Activated CD4-positive, alpha-beta T cell treated with anti-CD3 and anti-CD28 coated beads, Interleukin-2, amount 10 ng/mL, durations not matched to agents 7 days and 5 days (primary cell): ENCODE measurements at regions not wholly inside any gene's neighbourhood (a gene's known extent, or its start where the extent isn't known, plus 50 kb on each side); places are given as distances from the start of the nearest gene placed in this dataset.
"Not testable (repeated sequence)": the region's sequence is repeated elsewhere in the genome, so short reads cannot be mapped to it uniquely, and the experiment has no call there.

Experiments used
- CTCF ChIA-PET: fragments of 350-600 bp; sonication (Branson Sonifier 250); formaldehyde crosslinking; loops from one replicate; lab custom pipeline; 2021; ENCODE audit warnings: antibody characterized with exemption; lab: Charles Lee
- POLR2A ChIA-PET: fragments of 350-600 bp; sonication (Branson Sonifier 250); formaldehyde crosslinking; loops from one replicate; lab custom pipeline; 2021; ENCODE audit warnings: antibody characterized with exemption; lab: Charles Lee
- DNase-seq: peaks from one replicate; pipeline ENCODE4 v3.0.0-alpha.2; 2020
- H3K27ac Mint-ChIP-seq: one replicate; pipeline ENCODE4 v1.8.0; 2021; ENCODE audit warnings: mild to moderate bottlenecking, moderate library complexity, mixed read lengths
- H3K27me3 Mint-ChIP-seq: one replicate; pipeline ENCODE4 v1.8.0; 2021; ENCODE audit warnings: mixed read lengths
- H3K36me3 Mint-ChIP-seq: one replicate; pipeline ENCODE4 v1.8.0; 2021; ENCODE audit warnings: low read depth, mixed read lengths
- H3K4me1 Mint-ChIP-seq: one replicate; pipeline ENCODE4 v1.8.0; 2021; ENCODE audit warnings: mixed read lengths
- H3K4me3 Mint-ChIP-seq: one replicate; pipeline ENCODE4 v1.8.0; 2021; ENCODE audit warnings: mild to moderate bottlenecking, moderate library complexity, mixed read lengths
- H3K9me3 Mint-ChIP-seq: one replicate; pipeline ENCODE4 v1.8.0; 2021; ENCODE audit warnings: mixed read lengths

DNA sequence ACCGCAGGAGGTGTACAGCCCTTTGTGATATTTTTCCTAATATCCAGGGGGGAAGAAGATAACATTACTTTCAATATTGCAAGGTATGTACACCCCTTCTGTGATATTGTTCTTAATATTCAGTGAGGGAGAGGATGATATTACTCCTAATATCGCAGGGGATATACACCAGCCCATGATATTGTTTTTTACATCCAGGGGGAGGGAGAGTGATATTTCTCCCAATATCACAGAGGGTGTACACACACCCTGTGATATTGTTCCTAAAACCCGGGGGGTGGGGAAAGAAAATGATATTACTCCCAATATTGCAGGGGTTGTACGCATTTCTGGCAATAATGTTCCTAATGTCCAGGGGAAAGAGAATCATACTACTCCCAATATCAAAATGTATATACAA lies 58.0 kb upstream of the SLC25A48 start:
- no peak for DNase-seq
- CTCF ChIA-PET: no interaction called here

DNA sequence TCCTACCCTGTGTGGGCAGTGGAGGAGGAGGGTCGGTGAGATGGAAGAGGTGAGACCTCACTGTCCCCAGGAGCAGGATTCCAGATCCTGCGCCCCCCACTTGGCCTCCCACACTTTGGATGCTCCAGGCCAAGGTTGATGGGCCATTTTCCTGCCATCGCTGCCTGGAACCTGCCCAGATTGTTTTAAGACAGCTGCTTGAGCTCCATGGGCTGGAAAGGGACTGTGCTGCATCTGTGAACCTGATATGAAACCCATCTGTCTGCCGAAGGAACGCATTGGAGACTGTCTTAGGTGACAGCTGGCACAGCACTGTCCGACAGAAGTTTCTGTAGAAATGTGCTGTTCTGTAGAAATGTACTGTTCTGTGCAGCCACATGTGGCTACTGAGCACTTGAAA lies 72.7 kb upstream of the SLC25A48 start:
- H3K27ac Mint-ChIP-seq: no peak overlapping the region
- no peak for DNase-seq
- H3K4me3 Mint-ChIP-seq: no peak overlapping the region
- H3K36me3 Mint-ChIP-seq: no peaks in the 10 kb centered on the region
- no peaks in the 10 kb centered on the region for H3K4me1 Mint-ChIP-seq
- CTCF ChIA-PET: no interaction called here
- H3K27me3 Mint-ChIP-seq: no peaks in the 10 kb centered on the region
- no peaks in the 10 kb centered on the region for H3K9me3 Mint-ChIP-seq
- POLR2A ChIA-PET: no interaction called here

More for the DNA sequence above, 58.0 kb upstream of the SLC25A48 start:
- Mint-ChIP-seq H3K36me3 (no peaks in the 10 kb centered on the region), H3K27ac (no peak overlapping the region), H3K27me3 (no peaks in the 10 kb centered on the region), H3K4me3 (no peak overlapping the region), H3K9me3 (no peaks in the 10 kb centered on the region), H3K4me1 (no peaks in the 10 kb centered on the region)
- POLR2A ChIA-PET: no interaction called here

DNA sequence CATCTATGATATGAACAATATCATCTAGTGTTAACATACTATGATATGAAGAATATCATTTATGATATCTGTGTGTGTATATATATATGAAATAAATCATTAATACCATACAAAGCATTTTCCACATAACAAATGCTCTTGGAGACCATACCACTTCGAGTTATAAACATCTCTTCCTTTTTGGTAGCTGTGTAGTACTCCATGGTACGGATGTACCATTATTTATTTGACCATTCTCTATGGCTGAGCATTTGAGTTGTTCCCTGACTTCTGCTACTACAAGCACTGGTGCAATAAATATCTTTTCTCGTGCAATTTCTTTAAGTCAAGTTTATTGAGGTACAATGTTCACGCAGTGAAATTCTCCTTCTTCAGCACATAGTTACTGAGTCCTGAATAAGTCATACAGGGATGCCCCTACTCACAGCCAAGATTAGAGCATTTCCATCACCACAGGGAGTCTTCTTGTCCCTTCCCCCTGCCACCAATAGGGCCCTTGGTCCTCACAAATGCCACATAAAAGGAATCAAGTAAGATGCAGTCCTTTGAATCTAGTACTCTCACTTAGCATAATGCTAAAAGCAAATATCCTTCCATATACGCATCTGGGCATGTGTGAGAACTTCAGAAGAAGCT lies 75.2 kb upstream of the SLC25A48 start:
- Mint-ChIP-seq H3K9me3 (no peaks in the 10 kb centered on the region), H3K4me1 (no peaks in the 10 kb centered on the region), H3K36me3 (no peaks in the 10 kb centered on the region), H3K27ac (no peak overlapping the region), H3K27me3 (no peaks in the 10 kb centered on the region), H3K4me3 (no peak overlapping the region)
- ChIA-PET POLR2A (no interaction called here), CTCF (no interaction called here)
- DNase-seq: no peak

DNA sequence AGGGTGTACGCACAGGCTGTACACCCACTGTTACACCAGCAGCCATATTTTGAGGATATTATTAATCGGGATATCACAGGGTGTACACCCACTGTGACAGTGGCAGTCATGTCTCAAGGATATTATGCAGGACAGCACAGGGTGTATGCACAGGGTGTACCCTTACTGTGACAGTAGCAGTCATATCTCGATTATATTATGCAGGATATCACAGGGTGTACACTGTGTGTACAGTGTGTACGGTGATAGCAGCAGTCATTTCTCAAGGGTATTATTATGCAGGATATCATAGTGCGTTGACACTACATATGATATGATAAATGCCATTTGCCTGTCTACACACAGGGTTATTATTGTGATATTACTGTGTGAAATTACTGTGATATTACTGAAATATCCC lies 80.5 kb upstream of the SLC25A48 start:
- no peaks in the 10 kb centered on the region for H3K27me3 Mint-ChIP-seq
- ChIA-PET CTCF (no interaction called here), POLR2A (no interaction called here)
- no peak overlapping the region for H3K4me3 Mint-ChIP-seq
- H3K4me1 Mint-ChIP-seq: no peaks in the 10 kb centered on the region
- no peak for DNase-seq
- H3K36me3 Mint-ChIP-seq: no peaks in the 10 kb centered on the region
- no peak overlapping the region for H3K27ac Mint-ChIP-seq
- H3K9me3 Mint-ChIP-seq: peaks cover 1% of the 10 kb centered on the region

DNA sequence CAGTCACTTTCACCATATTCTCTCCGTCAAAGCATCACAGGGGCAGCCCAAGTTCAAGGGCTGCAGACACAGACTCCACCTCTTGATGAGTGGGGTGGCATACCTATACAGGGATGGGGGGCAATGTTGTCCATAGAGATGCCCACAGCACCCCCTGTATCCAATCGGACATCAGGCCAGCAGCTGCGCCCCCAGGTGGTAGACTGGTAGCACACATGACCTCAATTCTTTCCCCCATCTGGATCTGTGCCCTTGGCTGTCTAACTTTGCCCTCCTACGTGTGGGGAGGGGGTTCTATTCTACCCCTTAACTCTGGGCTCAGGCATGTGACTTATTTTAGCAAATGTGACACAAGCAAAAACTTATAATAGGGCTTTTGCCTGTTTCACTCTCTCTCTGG lies 84.0 kb upstream of the SLC25A48 start:
- no peak overlapping the region for H3K27ac Mint-ChIP-seq
- peaks cover 2% of the 10 kb centered on the region for H3K27me3 Mint-ChIP-seq
- H3K36me3 Mint-ChIP-seq: no peaks in the 10 kb centered on the region
- CTCF ChIA-PET: no interaction called here
- H3K4me1 Mint-ChIP-seq: no peaks in the 10 kb centered on the region
- POLR2A ChIA-PET: no interaction called here
- peaks cover 1% of the 10 kb centered on the region for H3K9me3 Mint-ChIP-seq
- DNase-seq: no peak
- H3K4me3 Mint-ChIP-seq: no peak overlapping the region

DNA sequence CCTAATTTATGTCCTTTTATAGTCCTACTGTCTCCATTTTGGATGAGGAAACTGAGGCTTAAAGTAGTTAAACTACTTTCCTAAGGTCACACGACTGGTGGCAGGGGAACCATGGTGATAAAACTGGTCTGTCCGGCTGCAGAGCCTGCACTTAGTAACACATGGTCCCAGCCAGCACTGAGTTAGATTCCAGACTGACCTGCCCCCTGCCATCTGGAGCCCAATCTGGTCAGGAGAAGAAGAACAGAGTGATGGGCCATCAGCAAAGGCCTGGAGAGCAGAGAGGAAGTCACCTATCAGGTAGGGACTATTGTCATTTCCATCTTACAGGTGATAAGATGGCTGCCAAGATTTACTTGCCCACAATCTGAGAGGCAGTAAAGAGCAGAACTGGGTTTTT lies 86.6 kb upstream of the SLC25A48 start:
- CTCF ChIA-PET: no interaction called here
- no peaks in the 10 kb centered on the region for H3K4me1 Mint-ChIP-seq
- POLR2A ChIA-PET: no interaction called here
- peaks cover 1% of the 10 kb centered on the region for H3K9me3 Mint-ChIP-seq
- H3K27ac Mint-ChIP-seq: no peak overlapping the region
- DNase-seq: no peak
- H3K4me3 Mint-ChIP-seq: no peak overlapping the region
- H3K27me3 Mint-ChIP-seq: peaks cover 2% of the 10 kb centered on the region
- no peaks in the 10 kb centered on the region for H3K36me3 Mint-ChIP-seq

DNA sequence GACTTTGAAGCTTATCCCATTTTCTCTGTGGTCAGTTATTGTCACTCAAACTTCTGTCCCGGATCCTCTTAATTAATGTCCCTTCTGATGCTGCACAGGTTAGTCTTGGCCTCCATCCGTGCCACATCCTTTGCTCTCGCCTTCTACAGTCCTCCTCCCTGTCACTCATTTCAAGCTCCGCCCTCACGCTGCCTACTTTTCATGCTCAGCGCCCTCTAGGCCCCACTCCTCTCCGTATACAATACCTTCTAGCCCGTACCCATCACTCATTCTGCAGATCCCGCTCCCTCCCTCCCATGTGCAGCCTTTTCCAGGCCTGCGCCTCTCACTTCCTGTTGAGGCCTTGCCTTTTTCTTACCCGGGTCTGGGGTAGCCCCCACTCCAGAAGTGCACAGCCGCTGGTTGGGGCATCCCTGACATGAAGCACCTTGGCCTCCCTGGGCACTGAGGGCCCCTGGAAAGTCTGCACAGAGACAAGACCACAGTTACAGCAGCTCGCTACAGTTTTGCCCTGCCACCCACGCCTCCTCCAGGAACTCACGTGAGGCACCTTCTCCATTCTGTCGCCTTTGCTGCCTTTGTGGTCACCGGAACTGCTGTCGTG lies 88.5 kb upstream of the SLC25A48 start:
- no peak for DNase-seq
- peaks cover 1% of the 10 kb centered on the region for H3K9me3 Mint-ChIP-seq
- H3K36me3 Mint-ChIP-seq: no peaks in the 10 kb centered on the region
- ChIA-PET POLR2A (no interaction called here), CTCF (interaction anchor here (1.1 kb wide), 1 partner anchor 17 kb away, joined by 3 read pairs; no protein-coding TSS in a partner anchor)
- H3K27ac Mint-ChIP-seq: no peak overlapping the region
- peaks cover 2% of the 10 kb centered on the region for H3K27me3 Mint-ChIP-seq
- no peaks in the 10 kb centered on the region for H3K4me1 Mint-ChIP-seq
- no peak overlapping the region for H3K4me3 Mint-ChIP-seq

DNA sequence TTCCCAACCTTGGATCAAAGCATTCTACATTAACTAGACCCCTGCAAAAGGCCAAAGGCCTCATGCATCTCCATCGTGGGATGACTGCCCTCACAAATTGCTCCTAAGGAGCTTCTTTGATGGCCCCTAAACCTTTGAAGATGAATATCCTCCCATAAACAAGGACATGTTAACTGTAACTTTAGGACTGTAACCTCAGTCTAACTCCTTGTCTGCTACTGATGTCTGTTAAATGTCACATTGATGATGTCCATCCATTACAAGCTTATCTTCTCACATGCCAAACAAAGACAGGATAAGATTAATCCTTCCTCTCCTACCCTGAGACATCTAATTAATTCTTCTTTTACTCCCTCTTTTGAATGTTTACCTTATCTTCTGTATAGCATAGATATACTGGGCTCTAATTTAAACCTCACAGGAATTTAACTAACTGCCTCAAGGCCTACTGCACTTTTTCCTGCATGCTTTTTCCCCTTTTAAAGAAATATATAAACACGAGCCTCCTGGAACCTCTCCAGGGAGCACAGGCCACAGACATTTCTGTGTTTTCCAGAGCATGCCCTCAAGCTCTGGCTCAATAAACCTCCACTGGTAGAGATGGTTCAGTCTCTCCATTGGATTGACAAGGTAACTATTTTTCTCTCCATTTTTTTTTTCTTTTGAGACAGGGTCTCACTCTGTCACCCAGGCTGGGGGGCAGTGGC lies 90.6 kb upstream of the SLC25A48 start:
- Mint-ChIP-seq H3K9me3 (no peaks in the 10 kb centered on the region), H3K4me3 (no peak overlapping the region), H3K27me3 (peaks cover 2% of the 10 kb centered on the region), H3K4me1 (no peaks in the 10 kb centered on the region), H3K27ac (no peak overlapping the region), H3K36me3 (no peaks in the 10 kb centered on the region)
- CTCF ChIA-PET: no interaction called here
- POLR2A ChIA-PET: no interaction called here
- DNase-seq: no peak

DNA sequence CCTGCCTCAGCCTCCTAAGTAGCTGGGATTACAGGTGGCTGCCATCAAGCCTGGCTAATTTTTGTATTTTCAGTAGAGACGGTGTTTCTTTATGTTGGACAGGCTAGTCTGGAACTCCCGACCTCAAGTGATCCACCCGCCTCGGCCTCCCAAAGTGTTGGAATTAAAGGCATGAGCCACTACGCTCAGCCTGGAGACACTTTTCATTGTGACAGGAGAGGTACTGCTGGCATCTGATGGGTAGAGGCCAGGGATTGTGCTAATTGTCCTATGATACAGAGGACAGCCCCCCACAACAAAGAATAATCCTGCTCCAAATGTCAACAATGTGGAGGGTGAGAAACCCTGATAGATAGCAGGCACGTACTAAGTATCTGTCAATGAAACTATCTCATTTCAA lies 91.3 kb upstream of the SLC25A48 start:
- peaks cover 2% of the 10 kb centered on the region for H3K27me3 Mint-ChIP-seq
- POLR2A ChIA-PET: no interaction called here
- no peaks in the 10 kb centered on the region for H3K9me3 Mint-ChIP-seq
- H3K36me3 Mint-ChIP-seq: no peaks in the 10 kb centered on the region
- DNase-seq: no peak
- H3K4me3 Mint-ChIP-seq: no peak overlapping the region
- CTCF ChIA-PET: no interaction called here
- no peak overlapping the region for H3K27ac Mint-ChIP-seq
- H3K4me1 Mint-ChIP-seq: no peaks in the 10 kb centered on the region

DNA sequence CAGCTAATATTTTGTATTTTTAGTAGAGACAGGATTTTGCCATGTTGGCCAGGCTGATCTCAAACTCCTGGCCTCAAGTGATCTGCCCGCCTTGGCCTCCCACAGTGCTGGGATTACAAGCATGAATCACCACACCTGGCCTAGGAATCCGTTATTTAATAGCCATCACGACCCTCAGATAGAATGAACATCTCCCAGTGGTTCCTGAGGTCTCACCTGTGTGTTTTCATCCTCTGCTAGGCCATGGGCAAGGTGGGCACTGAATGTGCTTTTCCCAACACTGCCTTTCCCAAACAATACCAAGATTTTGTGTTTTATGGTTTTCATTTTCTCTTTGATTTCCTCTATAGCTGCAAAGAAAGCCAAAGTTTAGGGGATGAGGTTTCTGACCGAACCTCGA lies 92.2 kb upstream of the SLC25A48 start:
- not testable (repeated sequence) for H3K27me3 Mint-ChIP-seq, DNase-seq

DNA sequence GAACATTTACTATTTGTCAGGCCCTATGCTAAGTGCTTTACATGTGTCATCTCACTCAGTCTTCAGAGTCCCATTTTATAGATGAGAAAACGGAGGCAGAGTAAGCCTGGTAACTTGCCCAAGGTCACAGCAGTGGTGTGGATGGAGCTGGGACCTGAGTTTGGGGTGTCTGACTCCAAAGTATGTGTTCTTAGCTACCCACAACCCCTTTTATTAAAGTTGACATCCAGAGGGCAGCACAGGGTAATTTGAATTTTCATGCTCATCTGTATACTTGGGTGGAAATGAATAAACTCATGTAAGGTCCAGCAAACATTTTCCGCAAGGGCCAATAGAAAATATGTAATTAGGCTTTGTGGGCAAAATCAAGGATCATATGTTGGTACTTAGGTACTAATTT lies 93.4 kb upstream of the SLC25A48 start:
- Mint-ChIP-seq H3K27me3 (no peaks in the 10 kb centered on the region), H3K27ac (no peak overlapping the region), H3K9me3 (no peaks in the 10 kb centered on the region), H3K4me3 (no peak overlapping the region), H3K36me3 (no peaks in the 10 kb centered on the region), H3K4me1 (no peaks in the 10 kb centered on the region)
- no peak for DNase-seq
- POLR2A ChIA-PET: no interaction called here
- CTCF ChIA-PET: no interaction called here

More for the DNA sequence above, 92.2 kb upstream of the SLC25A48 start:
- H3K4me3 Mint-ChIP-seq, H3K4me1 Mint-ChIP-seq, POLR2A ChIA-PET, H3K27ac Mint-ChIP-seq, CTCF ChIA-PET, H3K9me3 Mint-ChIP-seq, H3K36me3 Mint-ChIP-seq: not testable (repeated sequence)

DNA sequence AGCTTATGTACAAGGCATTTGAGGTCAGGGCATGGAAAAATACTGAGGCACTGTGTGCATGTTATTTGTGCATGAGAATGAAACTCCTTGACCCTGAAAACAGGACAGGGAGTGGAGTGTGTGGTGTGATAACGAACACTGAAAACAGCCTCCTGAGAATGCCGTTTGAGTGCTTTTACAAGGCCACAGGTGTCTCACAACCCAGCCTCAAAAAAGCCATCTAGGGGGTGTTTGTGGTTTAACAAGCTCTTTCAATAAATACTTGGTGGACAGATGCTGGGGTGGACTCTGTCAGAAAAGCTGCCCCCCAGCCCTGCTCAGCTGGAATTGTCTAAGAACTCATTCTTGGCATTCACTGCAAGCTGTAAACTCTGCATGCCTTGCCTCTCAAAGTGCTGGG lies 94.0 kb upstream of the SLC25A48 start:
- H3K36me3 Mint-ChIP-seq: no peaks in the 10 kb centered on the region
- no peak overlapping the region for H3K27ac Mint-ChIP-seq
- H3K4me1 Mint-ChIP-seq: no peaks in the 10 kb centered on the region
- H3K27me3 Mint-ChIP-seq: no peaks in the 10 kb centered on the region
- ChIA-PET POLR2A (no interaction called here), CTCF (no interaction called here)
- no peak overlapping the region for H3K4me3 Mint-ChIP-seq
- H3K9me3 Mint-ChIP-seq: no peaks in the 10 kb centered on the region
- DNase-seq: no peak

DNA sequence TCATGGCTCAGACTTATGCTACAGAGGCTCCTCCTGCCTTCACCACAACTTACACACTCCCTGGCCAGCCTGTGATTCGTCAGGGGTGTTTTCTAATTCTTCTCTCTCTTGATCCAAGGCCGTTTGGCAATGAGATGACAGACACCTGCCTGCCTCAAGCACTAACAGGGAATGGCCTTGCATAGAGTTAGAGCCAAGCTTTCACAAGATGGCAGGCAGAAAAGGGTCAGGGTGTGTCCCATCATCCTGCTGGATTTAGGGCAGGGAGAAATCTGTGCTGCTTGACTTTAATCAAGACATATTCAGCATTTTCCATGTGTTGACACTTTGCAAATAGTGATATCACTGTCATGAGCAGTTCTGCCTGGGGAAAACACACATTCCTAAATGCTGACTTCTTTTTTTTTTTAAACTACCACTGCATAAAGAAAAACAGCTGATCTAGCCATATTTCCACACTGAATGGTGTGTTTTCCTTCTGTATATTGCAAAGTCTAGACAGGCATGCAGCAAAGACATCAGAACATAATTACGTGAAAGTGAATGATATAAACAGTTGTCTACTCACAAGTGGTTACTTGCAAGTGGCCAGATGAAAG lies 95.0 kb upstream of the SLC25A48 start:
- no peak overlapping the region for H3K27ac Mint-ChIP-seq
- no peaks in the 10 kb centered on the region for H3K27me3 Mint-ChIP-seq
- H3K36me3 Mint-ChIP-seq: no peaks in the 10 kb centered on the region
- no peaks in the 10 kb centered on the region for H3K9me3 Mint-ChIP-seq
- ChIA-PET POLR2A (no interaction called here), CTCF (no interaction called here)
- H3K4me1 Mint-ChIP-seq: no peaks in the 10 kb centered on the region
- DNase-seq: no peak
- no peak overlapping the region for H3K4me3 Mint-ChIP-seq
